Panc1 (cell line): ENCODE measurements at regions not wholly inside any gene's neighbourhood (a gene's known extent, or its start where the extent isn't known, plus 50 kb on each side); places are given as distances from the start of the nearest gene placed in this dataset.

Source experiments
- ATAC-seq: fragments of 200-7000 bp; cut with Tn5 transposase; 2 replicates; pipeline ENCODE4 v1.9.1; 2020; ENCODE audit warnings: mild to moderate bottlenecking, moderate library complexity
- BruUV-seq: library from RNA; stranded (reverse); fragments of 400-500 nt; replicated peaks from 2 replicates; lab custom pipeline; 2021; lab: Mats Ljungman, UMichigan
- CTCF ChIA-PET: fragments of 300-600 bp; sonication (Branson Sonifier 250); formaldehyde crosslinking; loops from one replicate; lab custom pipeline; 2022; ENCODE audit warnings: antibody characterized with exemption; lab: Charles Lee
- POLR2A ChIA-PET: fragments of 300-600 bp; sonication (Branson Sonifier 250); formaldehyde crosslinking; loops from one replicate; lab custom pipeline; 2022; ENCODE audit warnings: antibody characterized with exemption; lab: Charles Lee
- DNase-seq: peaks from one replicate; pipeline ENCODE4 v3.0.0-alpha.2; 2010; ENCODE audit warnings: low read depth, low spot score
- H3K27ac ChIP-seq: 2 replicates; pipeline ENCODE4 v1.5.1; 2011; ENCODE audit warnings: mild to moderate bottlenecking, low read length, inconsistent platforms
- H3K27me3 ChIP-seq: fragments of 200-500 bp; sonication (Bioruptor generic); 2 replicates; pipeline ENCODE4 v1.6.0; 2014; ENCODE audit warnings: low read length, inconsistent platforms; ENCODE audit not compliant: control insufficient read depth, insufficient read depth
- H3K36me3 ChIP-seq: fragments of 200-500 bp; sonication (Bioruptor generic); 2 replicates; pipeline ENCODE4 v1.5.1; 2014; ENCODE audit warnings: inconsistent platforms, mild to moderate bottlenecking, low read length, moderate library complexity; ENCODE audit not compliant: control insufficient read depth, insufficient read depth
- H3K4me1 ChIP-seq: 2 replicates; pipeline ENCODE4 v1.5.1; 2011; ENCODE audit warnings: inconsistent platforms, mild to moderate bottlenecking, low read length, moderate library complexity; ENCODE audit not compliant: control insufficient read depth, insufficient read depth
- H3K4me3 ChIP-seq, 2 experiments: 2 replicates each; pipeline ENCODE4 v1.5.1; 2011 to 2012; ENCODE audit warnings: low read depth in 2 of 2, low read length in 2 of 2, mild to moderate bottlenecking in 2 of 2, inconsistent platforms in 1 of 2, moderate library complexity in 1 of 2
- H3K9me3 ChIP-seq: fragments of 200-500 bp; sonication (Bioruptor generic); 2 replicates; pipeline ENCODE4 v1.5.1; 2014; ENCODE audit warnings: low read depth, mild to moderate bottlenecking, inconsistent platforms, low read length, moderate library complexity; ENCODE audit not compliant: control insufficient read depth, insufficient read depth
- POLR2AphosphoS5 ChIP-seq: IDR thresholded peaks from 2 replicates; pipeline ENCODE4 v1.6.1; 2012; ENCODE audit warnings: mild to moderate bottlenecking, low read depth, low read length, moderate library complexity
- REST ChIP-seq, 2 experiments: IDR thresholded peaks; 2 replicates each; pipeline ENCODE4 v1.6.1; 2011 to 2012; ENCODE audit warnings: low read depth in 2 of 2, control low read depth in 1 of 2, low read length in 1 of 2, mild to moderate bottlenecking in 1 of 2, moderate library complexity in 1 of 2; ENCODE audit not compliant: insufficient read depth in 1 of 2
- SIN3A ChIP-seq: IDR thresholded peaks from 2 replicates; pipeline ENCODE4 v1.6.1; 2012; ENCODE audit warnings: low read depth, mild to moderate bottlenecking, low read length, moderate library complexity, borderline replicate concordance; ENCODE audit not compliant: insufficient read depth
- TCF7L2 ChIP-seq: IDR thresholded peaks from 2 replicates; pipeline ENCODE4 v1.6.1; 2011; ENCODE audit warnings: mild to moderate bottlenecking, low read depth, low read length, inconsistent platforms
- in situ Hi-C: cut with HindIII; loops from 2 replicates; pipeline ENCODE4 v1.10.0; 2016; ENCODE audit warnings: low sequenced_read_pairs, low pct_unique_long_range_greater_than_20kb
- intact Hi-C: fragments of 100-400 bp; cut with micrococcal nuclease; formaldehyde crosslinking; loops from one replicate; pipeline ENCODE4 v1.10.0; 2022; ENCODE audit not compliant: unreplicated experiment
- TF ChIP-seq, protein P1 (sequence below): fragments of 450-650 bp; IDR thresholded peaks from 2 replicates; pipeline ENCODE4 v1.5.1; 2017; ENCODE audit warnings: mild to moderate bottlenecking

DNA sequence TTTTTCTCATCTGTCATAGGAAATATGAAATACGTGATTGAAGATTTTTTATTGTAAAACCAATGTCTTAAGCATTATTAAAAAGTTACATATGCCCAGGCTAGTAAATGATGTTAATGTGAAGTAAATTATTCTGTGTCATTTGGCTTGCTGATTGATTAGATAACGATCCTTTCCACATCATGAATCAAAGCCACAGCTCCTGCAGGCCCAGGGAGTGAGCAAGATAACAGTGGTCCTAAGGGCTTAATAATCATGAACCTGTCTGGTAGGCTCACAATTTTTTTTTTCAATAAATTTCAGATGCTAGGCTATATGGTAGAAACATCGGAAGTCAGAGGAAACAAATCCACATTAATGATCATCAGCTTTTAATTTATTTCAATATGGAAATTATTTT is 269.0 kb upstream of the SLC10A2 start:
- BruUV-seq: no TSS peak
- ChIA-PET POLR2A (no interaction called here), CTCF (no interaction called here)
- Histone ChIP-seq H3K27me3 (no peaks in the 10 kb centered on the region), H3K27ac (no peak overlapping the region), H3K4me3 (no peak overlapping the region), H3K36me3 (no peaks in the 10 kb centered on the region), H3K4me1 (no peaks in the 10 kb centered on the region), H3K9me3 (no peaks in the 10 kb centered on the region)
- intact Hi-C loops: no loop called here
- TF ChIP-seq TCF7L2 (no peak), SIN3A (no peak), POLR2AphosphoS5 (no peak), REST (IDR thresholded peaks at IDR 0.05; ENCODE audit: insufficient read depth in 1 of 2, low read depth in 2 of 2, low read length in 1 of 2) (no peak)
- DNase-seq (no peak), ATAC-seq (no peak)
- in situ Hi-C loops: no loop called here

DNA sequence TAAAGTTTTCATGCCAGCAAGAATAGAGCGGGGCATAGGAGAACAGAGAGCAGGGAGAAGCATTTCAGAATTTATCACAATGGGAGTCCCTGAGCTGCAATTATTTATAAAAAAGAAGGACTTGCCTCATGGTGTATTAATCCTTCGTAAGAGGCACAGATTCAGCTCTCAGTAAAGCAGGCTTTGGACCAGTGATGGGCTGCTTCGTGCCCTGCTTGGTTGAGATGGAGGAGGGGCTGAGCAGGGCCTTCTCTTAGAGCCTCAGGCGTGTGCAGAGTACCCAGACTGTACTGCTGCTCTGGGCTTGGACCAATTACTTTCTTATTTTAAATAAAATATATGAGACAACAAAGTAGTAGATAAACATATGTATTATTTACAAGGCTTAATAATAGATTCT is 265.7 kb upstream of the SLC10A2 start:
- BruUV-seq: no TSS peak
- ChIA-PET POLR2A (no interaction called here), CTCF (no interaction called here)
- TF ChIP-seq TCF7L2: no peak
- no peak overlapping the region for H3K27ac ChIP-seq
- no peaks in the 10 kb centered on the region for H3K9me3 ChIP-seq
- H3K27me3 ChIP-seq: no peaks in the 10 kb centered on the region
- H3K4me1 ChIP-seq: no peaks in the 10 kb centered on the region
- no peak for DNase-seq
- no peaks in the 10 kb centered on the region for H3K36me3 ChIP-seq
- in situ Hi-C loops: no loop called here
- H3K4me3 ChIP-seq: no peak overlapping the region
- intact Hi-C loops: no loop called here
- no peak for ATAC-seq

DNA sequence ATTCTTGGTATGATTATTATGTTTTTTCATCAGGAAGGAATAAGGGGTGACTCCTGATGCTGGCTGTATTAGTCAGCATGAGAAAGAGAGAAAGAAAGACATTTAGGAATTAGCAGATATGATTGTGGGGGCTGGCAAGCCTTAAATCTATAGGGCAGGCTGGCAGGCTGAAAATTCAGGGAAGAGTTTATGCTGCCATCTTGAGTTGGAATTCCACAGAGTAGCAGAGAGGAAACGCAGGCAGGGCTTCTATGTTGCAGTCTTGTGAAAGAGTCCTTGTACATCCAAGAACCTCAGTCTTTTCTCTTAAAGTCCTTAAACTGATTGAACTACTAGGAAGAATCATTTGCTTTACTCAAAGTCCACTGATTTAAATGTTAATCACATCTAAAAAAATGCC is 262.7 kb upstream of the SLC10A2 start:
- in situ Hi-C loops: no loop called here
- TF ChIP-seq TCF7L2: no peak
- no peak for TF ChIP-seq SIN3A
- TF ChIP-seq POLR2AphosphoS5: no peak
- TF ChIP-seq REST (IDR thresholded peaks at IDR 0.05; ENCODE audit: insufficient read depth in 1 of 2, low read depth in 2 of 2, low read length in 1 of 2): no peak
- TF ChIP-seq, protein P1, sequence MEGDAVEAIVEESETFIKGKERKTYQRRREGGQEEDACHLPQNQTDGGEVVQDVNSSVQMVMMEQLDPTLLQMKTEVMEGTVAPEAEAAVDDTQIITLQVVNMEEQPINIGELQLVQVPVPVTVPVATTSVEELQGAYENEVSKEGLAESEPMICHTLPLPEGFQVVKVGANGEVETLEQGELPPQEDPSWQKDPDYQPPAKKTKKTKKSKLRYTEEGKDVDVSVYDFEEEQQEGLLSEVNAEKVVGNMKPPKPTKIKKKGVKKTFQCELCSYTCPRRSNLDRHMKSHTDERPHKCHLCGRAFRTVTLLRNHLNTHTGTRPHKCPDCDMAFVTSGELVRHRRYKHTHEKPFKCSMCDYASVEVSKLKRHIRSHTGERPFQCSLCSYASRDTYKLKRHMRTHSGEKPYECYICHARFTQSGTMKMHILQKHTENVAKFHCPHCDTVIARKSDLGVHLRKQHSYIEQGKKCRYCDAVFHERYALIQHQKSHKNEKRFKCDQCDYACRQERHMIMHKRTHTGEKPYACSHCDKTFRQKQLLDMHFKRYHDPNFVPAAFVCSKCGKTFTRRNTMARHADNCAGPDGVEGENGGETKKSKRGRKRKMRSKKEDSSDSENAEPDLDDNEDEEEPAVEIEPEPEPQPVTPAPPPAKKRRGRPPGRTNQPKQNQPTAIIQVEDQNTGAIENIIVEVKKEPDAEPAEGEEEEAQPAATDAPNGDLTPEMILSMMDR: no peak
- no peak overlapping the region for H3K27ac ChIP-seq
- no peak overlapping the region for H3K4me3 ChIP-seq
- H3K9me3 ChIP-seq: no peaks in the 10 kb centered on the region
- DNase-seq (no peak), ATAC-seq (no peak)
- no peaks in the 10 kb centered on the region for H3K36me3 ChIP-seq
- no peaks in the 10 kb centered on the region for H3K4me1 ChIP-seq
- intact Hi-C loops: no loop called here
- POLR2A ChIA-PET: no interaction called here
- CTCF ChIA-PET: no interaction called here
- no TSS peak for BruUV-seq
- no peaks in the 10 kb centered on the region for H3K27me3 ChIP-seq
